HG03354 (cell line): ENCODE measurements at regions not wholly inside any gene's neighbourhood (a gene's known extent, or its start where the extent isn't known, plus 50 kb on each side); places are given as distances from the start of the nearest gene placed in this dataset.
A peak's percentile ranks its signal among the peaks of the same experiment; 100 is the strongest.

Experiments used
- ATAC-seq: cut with Tn5 transposase; IDR thresholded peaks from one replicate; pipeline ENCODE4 v1.9.1; 2021; ENCODE audit warnings: mild to moderate bottlenecking; ENCODE audit not compliant: unreplicated experiment, poor library complexity, severe bottlenecking

GRCh38 chr10:120701381-120701780, 149.8 kb upstream of the WDR11 start:
- ATAC-seq = no peak

DNA sequence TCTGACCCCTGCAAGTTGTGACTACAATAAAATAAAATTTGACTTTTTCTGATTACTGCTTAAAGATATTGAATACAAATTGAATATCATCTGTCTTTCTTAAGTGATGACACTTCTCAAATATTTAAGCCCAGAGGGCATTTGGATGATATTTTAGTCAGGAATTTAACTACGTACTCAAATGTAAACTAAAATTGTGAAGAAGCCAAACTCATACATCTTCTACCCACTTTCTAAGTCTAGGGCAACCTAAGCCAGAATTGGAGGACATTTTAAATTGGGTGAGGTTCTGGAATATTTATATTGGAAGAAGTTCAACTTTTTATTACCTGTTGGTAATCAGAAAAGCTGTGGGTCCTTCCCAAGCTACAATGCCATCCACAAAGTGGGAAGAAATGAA, 149.1 kb upstream of the WDR11 start:
- ATAC-seq = no peak

GRCh38 chr10:120705309-120705708, 145.9 kb upstream of the WDR11 start:
- ATAC-seq = no peak

- no peak for ATAC-seq
These were observed 141.1 kb upstream of the WDR11 start for GRCh38 chr10:120710076-120710475.

DNA sequence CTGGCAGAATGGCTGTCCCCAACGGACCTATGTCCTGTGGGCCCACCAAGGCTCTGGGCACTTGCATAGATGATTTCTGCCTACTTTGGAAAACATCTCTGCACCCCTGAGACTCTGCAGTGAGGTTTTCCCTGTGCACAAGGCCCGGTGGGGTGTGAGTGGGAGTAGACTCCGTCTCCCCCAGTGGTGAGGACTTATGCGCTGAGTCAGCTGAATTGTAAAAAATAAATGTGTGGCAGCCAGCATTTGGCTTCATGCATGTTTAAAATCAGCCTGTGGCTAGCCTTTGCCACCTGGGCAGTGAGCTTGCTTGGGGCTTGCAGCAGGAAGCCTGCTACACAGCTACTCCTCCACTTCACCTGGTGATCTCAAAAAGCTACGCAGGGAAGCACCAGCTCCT, 139.3 kb upstream of the WDR11 start:
- ATAC-seq = no peak

- ATAC-seq = no peak
These were observed 137.5 kb upstream of the WDR11 start for GRCh38 chr10:120713573-120714205.

GRCh38 chr10:120715171-120715570, 136.0 kb upstream of the WDR11 start:
- ATAC-seq = no peak

DNA sequence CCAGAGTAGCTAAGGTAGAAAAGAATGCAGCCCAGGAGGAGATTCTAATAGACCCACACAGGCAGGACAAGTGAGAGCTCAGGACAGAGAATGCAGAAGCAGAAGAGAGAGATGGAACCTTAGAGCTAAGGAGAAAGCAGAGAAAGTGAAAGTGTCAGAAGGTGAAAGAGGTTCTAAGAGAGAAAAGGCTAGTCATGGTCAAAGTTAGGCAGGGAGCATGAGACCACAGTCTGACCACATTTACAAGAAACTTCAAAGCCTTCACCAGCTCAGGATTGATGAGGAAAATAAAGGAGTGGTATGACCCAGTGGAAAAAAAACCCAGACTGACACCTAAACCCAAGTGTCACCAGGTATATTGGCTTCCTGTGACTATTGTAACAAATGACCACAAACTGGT, 131.8 kb upstream of the WDR11 start:
- peak; percentile 62 for ATAC-seq

- no peak for ATAC-seq
These were observed 124.2 kb upstream of the WDR11 start for GRCh38 chr10:120727001-120727400.

DNA sequence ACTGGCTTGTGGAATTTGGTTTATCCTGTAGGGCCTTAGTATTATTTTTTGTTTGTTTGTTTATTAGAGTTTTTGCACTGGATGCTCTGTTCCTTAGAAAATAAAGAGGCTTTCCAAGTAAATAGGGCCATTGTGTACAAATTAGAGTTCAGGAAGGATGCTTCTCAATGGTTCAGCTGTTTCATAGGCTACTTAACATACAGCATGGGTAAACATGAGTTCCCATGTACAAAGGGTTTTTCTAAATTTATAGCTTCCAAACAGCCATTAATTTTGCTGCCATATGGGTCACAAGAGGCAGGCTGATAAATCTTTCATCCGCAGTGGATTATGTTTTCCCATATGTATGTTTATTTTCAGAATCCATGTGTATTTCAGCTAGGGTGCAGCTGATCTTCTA, 121.6 kb upstream of the WDR11 start:
- no peak for ATAC-seq

DNA sequence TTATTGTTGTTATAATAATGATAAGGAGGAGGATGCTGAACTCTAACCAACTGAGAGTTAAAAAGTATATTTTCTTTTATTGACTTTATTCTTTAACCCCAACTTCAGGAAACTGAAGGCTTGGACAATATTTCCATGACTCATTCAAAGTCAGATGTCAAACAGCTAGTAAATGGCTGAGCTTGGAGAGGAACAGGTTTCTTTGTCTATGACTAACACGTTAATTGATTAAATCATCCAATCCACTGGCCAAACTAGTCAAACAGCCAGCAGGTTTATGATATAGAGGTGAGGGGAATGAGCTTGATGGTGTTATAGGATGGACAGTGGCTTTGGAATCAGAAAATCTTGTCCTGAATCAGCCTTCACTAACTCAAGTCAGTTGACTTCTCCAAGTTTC, 119.1 kb upstream of the WDR11 start:
- ATAC-seq = no peak

DNA sequence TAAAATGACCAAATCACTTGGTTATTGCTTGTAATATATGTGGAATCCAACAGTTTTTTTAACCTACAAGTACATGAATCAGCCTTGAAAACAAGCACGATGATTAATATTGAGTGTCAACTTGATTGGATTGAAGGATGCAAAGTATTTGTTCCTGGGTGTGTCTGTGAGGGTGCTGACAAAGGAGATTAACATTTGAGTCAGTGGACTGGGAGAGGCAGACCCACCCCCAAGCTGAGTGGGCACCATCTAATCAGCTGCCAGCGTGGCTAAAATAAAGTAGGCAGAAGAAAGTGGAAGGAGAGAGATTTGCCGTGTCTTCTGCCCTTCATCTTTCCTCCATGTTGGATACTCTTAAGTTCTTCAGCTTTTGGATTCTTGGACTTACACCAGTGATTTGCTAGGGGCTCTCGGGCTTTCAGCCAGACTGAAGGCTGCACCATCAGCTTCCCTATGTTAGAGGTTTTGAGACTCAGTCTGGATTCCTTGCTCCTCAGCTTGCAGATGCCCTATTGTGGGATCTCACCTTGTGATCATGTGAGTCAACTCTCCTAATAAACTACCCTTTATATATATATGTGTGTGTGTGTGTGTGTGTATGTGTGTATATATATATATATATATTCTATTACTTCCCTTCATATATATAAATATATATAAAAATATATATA, 118.4 kb upstream of the WDR11 start:
- ATAC-seq = no peak

DNA sequence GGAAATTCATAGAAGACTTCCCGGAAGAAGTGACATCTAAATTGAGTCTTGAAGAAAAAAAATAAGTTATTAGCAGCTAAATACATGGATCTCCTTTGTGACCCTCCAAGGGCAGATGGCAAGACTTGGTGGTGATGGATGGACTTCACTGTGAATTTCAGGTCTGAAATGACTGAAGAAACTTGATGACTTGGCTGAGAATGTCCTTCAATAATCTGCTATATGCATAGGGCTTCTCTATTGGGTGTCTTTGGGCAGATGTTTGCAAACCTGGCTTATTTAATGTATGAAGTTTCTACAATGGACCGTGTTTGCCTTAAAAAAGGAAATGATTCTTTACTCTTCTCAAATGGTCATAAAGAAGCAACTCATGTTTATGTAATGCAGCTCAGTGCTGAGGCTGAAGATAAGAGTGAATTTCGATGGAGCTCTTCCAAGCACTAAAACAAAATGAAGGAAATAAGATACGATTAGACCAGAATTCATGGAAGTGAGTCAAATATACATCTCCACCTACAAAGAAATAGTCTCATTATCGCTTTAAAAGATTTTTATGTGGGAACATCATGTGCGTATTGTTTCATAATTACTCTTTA, 116.6 kb upstream of the WDR11 start:
- no peak for ATAC-seq

DNA sequence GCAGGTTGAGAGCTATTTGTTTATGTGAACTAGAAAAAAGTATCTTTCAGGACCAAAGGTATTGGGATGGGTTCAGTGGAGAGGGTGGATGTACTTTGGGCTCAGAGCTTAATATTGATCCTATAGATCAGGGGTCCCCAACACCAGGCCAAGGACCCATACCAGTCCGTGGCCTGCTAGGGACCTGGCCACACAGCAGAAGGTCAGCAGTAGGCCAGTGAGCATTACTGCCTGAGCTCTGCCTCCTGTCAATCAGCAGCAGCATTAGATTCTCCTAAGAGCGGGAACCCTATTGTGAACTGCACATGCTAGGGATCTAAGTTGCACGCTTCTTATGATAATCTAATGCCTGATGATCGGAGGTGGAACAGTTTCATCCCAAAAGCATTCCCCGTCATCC, 115.8 kb upstream of the WDR11 start:
- no peak for ATAC-seq

GRCh38 chr10:120735773-120736371, 115.3 kb upstream of the WDR11 start:
- ATAC-seq = no peak

DNA sequence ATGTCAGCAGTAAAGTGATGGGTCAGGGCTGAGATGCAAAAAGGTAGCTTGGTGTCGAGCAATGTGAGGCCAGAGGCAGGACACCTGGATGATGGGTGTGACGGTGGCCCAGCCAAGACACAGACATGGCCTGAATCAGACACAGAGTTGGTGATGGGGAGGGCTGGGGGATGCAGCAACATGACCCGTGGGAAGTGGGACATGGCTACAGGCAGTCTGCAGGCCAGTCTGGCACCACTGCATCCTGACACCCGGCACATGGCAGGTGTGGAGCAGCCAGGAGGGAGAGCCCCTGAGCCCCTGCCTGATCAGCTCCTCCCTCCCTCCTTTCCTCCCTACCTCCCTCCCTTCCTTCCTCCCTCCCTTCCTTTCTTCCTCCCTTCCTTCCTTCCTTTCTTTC, 114.8 kb upstream of the WDR11 start:
- no peak for ATAC-seq

DNA sequence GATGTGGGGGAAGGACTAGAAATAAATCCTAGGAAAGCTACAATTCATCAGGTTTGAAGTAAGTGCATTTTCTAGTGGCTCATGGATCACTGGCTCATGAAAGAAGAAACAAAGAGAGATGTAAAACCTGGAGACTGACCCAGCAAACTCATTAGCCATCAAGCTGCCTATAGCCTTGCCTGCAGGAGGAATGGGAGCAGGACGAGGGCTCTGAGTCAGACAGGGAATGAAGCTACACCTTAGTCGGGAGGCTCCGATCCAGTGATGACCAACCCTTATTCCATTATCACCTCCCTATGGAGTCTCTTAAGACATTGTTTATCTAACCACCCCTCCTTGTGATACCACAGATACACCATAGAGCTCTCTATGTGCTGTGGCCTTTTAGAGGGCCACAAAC, 112.5 kb upstream of the WDR11 start:
- ATAC-seq = no peak

GRCh38 chr10:120741396-120741795, 109.8 kb upstream of the WDR11 start:
- no peak for ATAC-seq

DNA sequence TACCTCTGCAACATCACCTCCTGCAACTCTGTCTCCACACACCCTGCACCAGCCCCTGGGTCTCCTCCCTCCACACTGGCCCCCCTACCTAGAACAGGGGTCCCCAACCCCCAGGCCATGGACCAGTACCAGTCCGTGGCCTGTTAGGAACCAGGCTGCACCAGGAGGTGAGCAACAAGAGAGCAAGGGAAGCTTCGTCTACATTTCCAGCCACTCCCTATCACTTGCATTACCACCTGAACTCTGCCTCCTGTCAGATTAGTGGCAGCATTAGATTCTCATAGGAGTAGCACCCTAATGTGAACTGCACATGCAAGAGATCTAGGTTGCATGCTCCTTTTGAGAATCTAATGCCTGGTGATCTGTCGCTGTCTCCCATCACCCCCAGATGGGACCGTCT, 108.8 kb upstream of the WDR11 start:
- ATAC-seq = no peak

- ATAC-seq = no peak
These were observed 107.1 kb upstream of the WDR11 start for GRCh38 chr10:120744040-120744439.
